NCI-H1048 (cell line): ENCODE measurements at regions not wholly inside any gene's neighbourhood (a gene's known extent, or its start where the extent isn't known, plus 50 kb on each side); places are given as distances from the start of the nearest gene placed in this dataset.

Source experiments
- DNase-seq: peaks from one replicate; lab custom pipeline; 2025; lab: John Stamatoyannopoulos, UW

- DNase-seq: no peak
Measured at GRCh38 chr5:142378737-142379634, 54.2 kb upstream of the SPRY4 start.

- no peak for DNase-seq
Measured at GRCh38 chr5:142375944-142376411, 51.2 kb upstream of the SPRY4 start.
